NT2/D1 (cell line): ENCODE measurements at regions not wholly inside any gene's neighbourhood (a gene's known extent, or its start where the extent isn't known, plus 50 kb on each side); places are given as distances from the start of the nearest gene placed in this dataset.
"Not testable (repeated sequence)": the region's sequence is repeated elsewhere in the genome, so short reads cannot be mapped to it uniquely, and the experiment has no call there.

Source experiments
- DNase-seq: peaks from one replicate; pipeline ENCODE4 v3.0.0-alpha.2; 2011; ENCODE audit warnings: low read depth, low spot score
- H3K27me3 ChIP-seq: 2 replicates; pipeline ENCODE4 v1.6.0; 2011; ENCODE audit warnings: mild to moderate bottlenecking; ENCODE audit not compliant: insufficient read length, insufficient read depth
- H3K36me3 ChIP-seq: 2 replicates; pipeline ENCODE4 v1.6.1; 2011; ENCODE audit warnings: mild to moderate bottlenecking, low read length, mixed read lengths; ENCODE audit not compliant: insufficient read depth, insufficient read length
- H3K4me1 ChIP-seq: 2 replicates; pipeline ENCODE4 v1.5.1; 2011; ENCODE audit not compliant: insufficient read depth, insufficient read length
- H3K4me3 ChIP-seq: 2 replicates; pipeline ENCODE4 v1.5.1; 2011; ENCODE audit warnings: low read depth; ENCODE audit not compliant: insufficient read length
- H3K9ac ChIP-seq: 2 replicates; pipeline ENCODE4 v1.6.0; 2011; ENCODE audit warnings: low read depth; ENCODE audit not compliant: insufficient read length
- H3K9me3 ChIP-seq: 2 replicates; pipeline ENCODE4 v1.5.1; 2011; ENCODE audit warnings: mild to moderate bottlenecking, low read length; ENCODE audit not compliant: insufficient read depth
- SUZ12 ChIP-seq: IDR thresholded peaks from 2 replicates; pipeline ENCODE4 v1.6.1; 2011; ENCODE audit not compliant: insufficient read length, insufficient read depth; ENCODE audit errors: extremely low read depth
- YY1 ChIP-seq: IDR thresholded peaks from 2 replicates; pipeline ENCODE4 v1.6.1; 2011; ENCODE audit not compliant: insufficient read length, insufficient read depth
- ZNF274 ChIP-seq: IDR thresholded peaks from 2 replicates; pipeline ENCODE4 v1.6.1; 2011; ENCODE audit warnings: mild to moderate bottlenecking, low read depth, low read length

DNA sequence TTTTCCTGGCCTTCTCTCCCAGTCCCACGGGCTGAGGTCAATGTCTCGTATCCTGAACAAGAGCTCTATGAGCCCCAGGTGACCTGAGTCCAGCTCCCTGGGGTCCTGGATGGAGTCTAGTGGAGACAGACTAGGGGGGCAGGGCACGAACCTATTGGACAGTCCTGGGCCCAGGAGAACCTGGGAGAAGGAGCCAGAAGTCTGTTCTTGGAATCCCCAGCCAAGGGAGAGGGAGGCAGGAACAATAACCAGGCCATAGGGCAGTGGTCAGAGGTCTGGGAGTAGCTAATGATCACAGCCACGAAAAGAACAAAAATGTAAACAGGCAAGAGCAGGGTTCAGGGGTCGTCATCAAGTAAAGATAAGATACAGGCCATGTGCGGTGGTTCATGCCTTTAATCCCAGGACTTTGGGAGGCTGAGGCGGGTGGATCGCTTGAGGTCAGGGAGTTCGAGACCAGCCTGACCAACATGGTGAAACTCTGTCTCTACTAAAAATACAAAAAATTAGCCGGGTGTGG lies 60.8 kb downstream of the COPRS start:
- DNase-seq: no peak
- Histone ChIP-seq H3K36me3 (no peaks in the 10 kb centered on the region), H3K4me3 (no peak overlapping the region), H3K9me3 (no peaks in the 10 kb centered on the region), H3K9ac (no peak overlapping the region), H3K4me1 (no peaks in the 10 kb centered on the region), H3K27me3 (no peaks in the 10 kb centered on the region)
- TF ChIP-seq ZNF274: no peak
- no peak for TF ChIP-seq SUZ12
- no peak for TF ChIP-seq YY1

DNA sequence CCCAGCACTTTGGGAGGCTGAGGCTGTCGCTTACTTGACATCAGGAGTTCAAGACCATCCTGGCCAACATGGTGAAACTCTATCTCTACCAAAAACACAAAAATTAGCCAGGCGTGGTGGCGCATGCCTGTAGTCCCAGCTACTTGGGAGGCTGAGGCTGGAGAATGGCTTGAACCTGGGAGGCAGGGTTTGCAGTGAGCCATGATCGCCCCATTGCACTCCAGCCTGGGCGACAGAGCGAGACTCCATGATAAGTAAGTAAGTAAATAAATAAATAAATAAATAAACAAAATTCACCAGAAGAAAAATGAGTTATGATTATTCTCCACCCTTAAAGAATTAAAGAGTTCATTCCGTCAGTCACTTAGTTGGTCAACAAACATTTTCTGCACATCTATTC lies 63.1 kb downstream of the COPRS start:
- H3K4me1 ChIP-seq, H3K9ac ChIP-seq, H3K9me3 ChIP-seq, H3K4me3 ChIP-seq, H3K36me3 ChIP-seq, DNase-seq, H3K27me3 ChIP-seq: not testable (repeated sequence)

DNA sequence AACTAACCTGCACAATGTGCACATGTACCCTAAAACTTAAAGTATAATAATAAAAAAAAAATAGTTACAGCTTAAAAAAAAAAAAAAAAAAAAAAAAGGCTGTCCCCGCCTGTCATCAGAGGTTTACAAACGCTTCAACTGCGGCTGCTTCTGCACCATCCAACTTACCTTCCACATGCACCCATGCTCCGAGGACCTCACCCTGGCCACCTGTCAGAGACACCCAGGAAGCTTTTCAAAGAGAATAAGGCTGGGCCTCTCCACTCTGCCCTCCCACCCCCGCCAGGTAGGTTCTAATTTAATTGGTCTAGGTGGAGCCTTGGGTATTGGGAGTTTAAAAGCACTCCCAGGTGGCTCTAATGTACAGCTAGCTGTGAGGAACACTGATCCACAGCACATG lies 64.9 kb downstream of the COPRS start:
- DNase-seq: no peak
- H3K4me1 ChIP-seq: no peaks in the 10 kb centered on the region
- H3K27me3 ChIP-seq: no peaks in the 10 kb centered on the region
- no peak overlapping the region for H3K4me3 ChIP-seq
- H3K9me3 ChIP-seq: no peaks in the 10 kb centered on the region
- no peak overlapping the region for H3K9ac ChIP-seq
- H3K36me3 ChIP-seq: no peaks in the 10 kb centered on the region
- TF ChIP-seq YY1: no peak
- TF ChIP-seq ZNF274: no peak
- no peak for TF ChIP-seq SUZ12

DNA sequence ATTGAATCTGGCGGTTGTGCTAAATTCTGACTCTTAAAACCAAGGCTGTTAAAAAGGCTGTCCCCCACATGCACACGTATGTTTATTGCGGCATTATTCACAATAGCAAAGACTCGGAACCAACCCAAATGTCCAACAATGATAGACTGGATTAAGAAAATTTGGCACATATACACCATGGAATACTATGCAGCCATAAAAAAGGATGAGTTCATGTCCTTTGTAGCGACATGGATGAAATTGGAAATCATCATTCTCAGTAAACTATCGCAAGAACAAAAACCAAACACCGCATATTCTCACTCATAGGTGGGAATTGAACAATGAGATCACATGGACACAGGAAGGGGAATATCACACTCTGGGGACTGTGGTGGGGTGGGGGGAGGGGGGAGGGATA lies 65.4 kb downstream of the COPRS start:
- not testable (repeated sequence) for DNase-seq, H3K27me3 ChIP-seq, H3K4me1 ChIP-seq, H3K4me3 ChIP-seq, H3K36me3 ChIP-seq, H3K9me3 ChIP-seq, H3K9ac ChIP-seq

DNA sequence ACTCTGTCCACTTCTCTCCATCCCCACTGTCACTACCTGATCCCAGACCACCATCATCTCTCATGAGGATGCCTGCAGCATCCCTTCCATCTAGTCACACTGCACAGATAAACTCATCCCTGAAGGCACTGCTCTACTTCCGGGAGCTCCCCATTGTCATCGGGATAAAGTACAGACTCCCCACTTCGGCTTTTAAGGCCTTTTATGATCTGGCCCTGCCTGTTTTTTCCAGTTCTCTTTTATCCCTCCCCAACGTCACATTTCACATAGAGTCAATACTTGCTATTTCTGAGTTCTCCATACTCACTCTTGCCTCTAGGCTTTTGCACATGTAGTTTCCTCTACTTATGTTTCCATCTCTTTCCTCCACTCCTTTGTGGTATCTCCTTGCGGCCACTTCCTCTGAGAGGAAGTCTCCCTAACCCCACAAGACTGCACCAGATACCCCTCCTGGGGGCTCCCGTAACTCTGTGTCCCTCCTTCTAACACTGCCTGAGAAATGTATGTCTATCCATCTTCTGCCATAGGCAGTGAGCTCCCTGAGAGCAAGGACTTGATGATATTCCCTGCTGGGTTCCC lies 66.9 kb downstream of the COPRS start:
- peaks cover 2% of the 10 kb centered on the region for H3K4me1 ChIP-seq
- no peak for DNase-seq
- no peak for TF ChIP-seq ZNF274
- no peak for TF ChIP-seq SUZ12
- TF ChIP-seq YY1: no peak
- H3K9ac ChIP-seq: no peak overlapping the region
- no peaks in the 10 kb centered on the region for H3K36me3 ChIP-seq
- no peaks in the 10 kb centered on the region for H3K27me3 ChIP-seq
- H3K4me3 ChIP-seq: no peak overlapping the region
- no peaks in the 10 kb centered on the region for H3K9me3 ChIP-seq

DNA sequence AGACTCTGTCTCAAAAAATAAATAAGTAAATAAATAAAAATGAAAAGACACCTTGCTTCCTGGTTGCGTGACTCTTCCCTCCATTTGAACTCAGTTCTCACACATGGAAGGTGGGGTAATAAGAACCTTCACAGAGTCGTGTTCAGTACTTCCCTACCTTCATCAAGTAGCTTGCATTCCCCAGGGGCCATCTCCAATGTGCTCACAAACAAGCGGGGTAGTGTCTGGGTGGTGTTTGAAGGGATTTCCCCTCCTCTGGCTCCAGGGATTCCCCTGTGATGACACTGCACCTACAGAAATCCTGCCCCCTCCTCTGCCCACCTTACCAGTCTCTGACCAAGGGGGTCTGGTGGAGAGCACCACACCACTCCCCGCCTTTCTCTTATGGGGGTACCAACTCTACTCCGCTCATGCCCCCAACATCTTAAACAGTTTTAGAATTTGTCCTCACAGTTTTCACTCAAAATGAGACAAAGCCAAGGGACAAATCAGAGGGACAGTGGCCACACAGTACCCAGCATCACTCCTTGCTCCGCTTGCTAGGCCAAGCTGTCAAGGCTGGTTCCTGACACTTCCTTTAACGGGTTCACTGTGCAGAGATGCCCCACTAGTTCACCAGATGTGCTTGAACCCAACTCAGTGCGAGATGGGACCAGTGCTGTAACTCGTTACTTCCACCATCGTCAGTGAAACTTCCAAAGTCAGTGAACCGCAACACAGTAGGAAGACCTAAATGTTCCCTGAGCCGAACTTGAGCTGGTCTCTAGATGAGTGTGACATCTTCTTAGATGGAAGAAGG lies 69.1 kb downstream of the COPRS start:
- Histone ChIP-seq H3K27me3 (no peaks in the 10 kb centered on the region), H3K36me3 (no peaks in the 10 kb centered on the region), H3K4me1 (peaks cover 2% of the 10 kb centered on the region), H3K4me3 (no peak overlapping the region), H3K9ac (no peak overlapping the region), H3K9me3 (no peaks in the 10 kb centered on the region)
- TF ChIP-seq YY1 (no peak), ZNF274 (no peak), SUZ12 (no peak)
- no peak for DNase-seq

DNA sequence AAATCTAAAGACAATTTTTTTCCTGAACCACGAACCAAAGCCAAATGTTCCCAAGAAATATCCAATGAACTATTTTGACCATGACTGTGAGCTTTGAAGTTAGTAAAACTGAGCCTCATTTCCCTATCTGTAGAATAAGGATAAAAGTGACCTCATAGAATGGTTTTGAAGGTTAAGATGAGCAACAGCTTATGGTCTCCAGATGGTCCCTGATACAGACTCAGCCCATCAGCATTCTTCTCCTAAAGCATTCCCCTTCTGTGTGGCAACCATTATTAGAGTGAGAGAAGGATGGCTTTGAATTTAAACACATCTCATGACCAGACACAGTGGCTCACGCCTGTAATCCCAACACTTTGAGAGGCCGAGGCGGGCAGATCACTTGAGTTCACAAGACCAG lies 70.1 kb downstream of the COPRS start:
- Histone ChIP-seq H3K36me3 (no peaks in the 10 kb centered on the region), H3K27me3 (no peaks in the 10 kb centered on the region), H3K4me3 (no peak overlapping the region), H3K9ac (no peak overlapping the region), H3K4me1 (peaks cover 2% of the 10 kb centered on the region), H3K9me3 (no peaks in the 10 kb centered on the region)
- DNase-seq: no peak
- TF ChIP-seq ZNF274: no peak
- TF ChIP-seq SUZ12: no peak
- no peak for TF ChIP-seq YY1

DNA sequence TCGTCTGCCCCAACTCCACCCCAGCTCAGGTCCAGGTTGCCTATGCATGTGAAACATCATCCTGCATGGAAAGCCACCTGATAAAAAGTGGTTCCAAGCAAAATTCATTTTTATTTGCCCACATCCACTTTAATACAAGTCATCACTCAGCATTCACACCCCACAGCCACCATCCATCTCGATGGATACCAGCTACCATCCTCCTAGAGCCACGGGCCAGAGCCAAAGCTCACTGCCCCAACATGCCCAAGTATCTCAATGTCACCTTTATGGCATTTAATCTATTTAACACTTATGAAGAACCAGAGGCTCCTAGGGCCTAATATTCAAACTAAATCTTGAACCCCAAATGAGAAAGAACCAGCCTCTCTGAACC lies 70.5 kb downstream of the COPRS start:
- peaks cover 2% of the 10 kb centered on the region for H3K4me1 ChIP-seq
- no peak overlapping the region for H3K9ac ChIP-seq
- H3K27me3 ChIP-seq: no peaks in the 10 kb centered on the region
- no peaks in the 10 kb centered on the region for H3K9me3 ChIP-seq
- H3K36me3 ChIP-seq: no peaks in the 10 kb centered on the region
- TF ChIP-seq YY1: no peak
- no peak for TF ChIP-seq ZNF274
- no peak overlapping the region for H3K4me3 ChIP-seq
- DNase-seq: no peak
